ENCODE measurements at regions not wholly inside any gene's neighbourhood (a gene's known extent, or its start where the extent isn't known, plus 50 kb on each side); places are given as distances from the start of the nearest gene placed in this dataset.
A peak's percentile ranks its signal among the peaks of the same experiment; 100 is the strongest.

- no peak for FAIRE-seq
- H3K4me1 ChIP-seq = peaks cover 12% of the 10 kb centered on the region; the same call in 2 of the 3 replicates
- H3K4me3 ChIP-seq = no peak overlapping the region
- TF ChIP-seq ATOH8 (CRISPR knock-in tag; IDR thresholded peaks at IDR 0.05; ENCODE audit: low read depth) = no peak
- H3K4me2 ChIP-seq = no peak overlapping the region
- ChIA-PET POLR2A (no interaction called here), CTCF (no interaction called here)
- ATAC-seq = no peak
- peaks cover under 1% of the 10 kb centered on the region; the same call in 1 of the 3 replicates for H3K9me3 ChIP-seq
- DNase-seq (ENCODE audit: low read depth in 1 of 2, low spot score in 1 of 2) = no peak
- 84% methylated on average over 16 of the region's 17 CpGs for WGBS (ENCODE audit: missing lambda C conversion rate)
- H3K27ac ChIP-seq = no peak overlapping the region
Measured at GRCh38 chr16:86672179-86672863, 94.0 kb downstream of the FOXL1 start.

GRCh38 chr16:86673090-86673955 is 95.0 kb downstream of the FOXL1 start:
- no peak for FAIRE-seq

DNA sequence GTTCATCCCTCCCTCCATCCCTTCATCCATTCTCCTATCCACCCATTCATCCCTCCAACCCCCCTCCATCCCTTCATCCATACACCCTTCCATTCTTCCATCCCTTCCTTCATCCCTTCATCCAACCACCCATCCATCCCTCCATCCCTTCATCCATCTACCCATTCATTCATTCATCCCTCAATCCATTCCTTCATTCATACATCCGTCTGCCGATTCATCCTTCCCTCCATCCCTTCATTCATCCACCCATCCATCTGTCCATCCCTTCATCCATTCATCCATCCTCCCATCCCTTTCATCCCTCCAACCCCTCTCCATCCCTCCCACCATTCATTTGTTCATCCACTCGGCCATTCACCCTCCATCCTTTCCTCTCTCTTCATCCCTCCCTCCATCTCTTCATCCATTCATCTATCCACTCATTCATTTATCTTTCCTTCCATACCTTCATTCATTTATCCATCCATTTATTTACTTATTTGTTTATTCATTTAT is 95.7 kb downstream of the FOXL1 start:
- Histone ChIP-seq H3K4me1 (peaks cover 12% of the 10 kb centered on the region; the same call in 2 of the 3 replicates), H3K4me2 (no peak overlapping the region), H3K27ac (no peak overlapping the region), H3K4me3 (no peak overlapping the region), H3K9me3 (peaks cover 8% of the 10 kb centered on the region; the same call in 2 of the 3 replicates)
- FAIRE-seq (no peak), ATAC-seq (no peak), DNase-seq (ENCODE audit: low read depth in 1 of 2, low spot score in 1 of 2) (no peak)
- 81% methylated on average over 3 of the region's 3 CpGs for WGBS (ENCODE audit: missing lambda C conversion rate)
- POLR2A ChIA-PET = no interaction called here
- no peak for TF ChIP-seq TFCP2L1 (CRISPR knock-in tag; IDR thresholded peaks at IDR 0.05)
- CTCF ChIA-PET = no interaction called here

More at GRCh38 chr16:86673090-86673955, 95.0 kb downstream of the FOXL1 start:
- Histone ChIP-seq H3K27ac (no peak overlapping the region), H3K4me3 (no peak overlapping the region), H3K4me1 (peaks cover 12% of the 10 kb centered on the region; the same call in 2 of the 3 replicates), H3K9me3 (peaks cover 8% of the 10 kb centered on the region; the same call in 2 of the 3 replicates), H3K4me2 (no peak overlapping the region)
- CTCF ChIA-PET = no interaction called here
- TF ChIP-seq HOXB5 (CRISPR knock-in tag; IDR thresholded peaks at IDR 0.05) (no peak), MAZ (IDR thresholded peaks at IDR 0.05; ENCODE audit: borderline replicate concordance, low read depth, low read length) (no peak)
- DNase-seq (ENCODE audit: low read depth in 1 of 2, low spot score in 1 of 2) (no peak), ATAC-seq (no peak)
- WGBS (ENCODE audit: missing lambda C conversion rate) = 77% methylated on average over 4 of the region's 4 CpGs
- POLR2A ChIA-PET = no interaction called here

DNA sequence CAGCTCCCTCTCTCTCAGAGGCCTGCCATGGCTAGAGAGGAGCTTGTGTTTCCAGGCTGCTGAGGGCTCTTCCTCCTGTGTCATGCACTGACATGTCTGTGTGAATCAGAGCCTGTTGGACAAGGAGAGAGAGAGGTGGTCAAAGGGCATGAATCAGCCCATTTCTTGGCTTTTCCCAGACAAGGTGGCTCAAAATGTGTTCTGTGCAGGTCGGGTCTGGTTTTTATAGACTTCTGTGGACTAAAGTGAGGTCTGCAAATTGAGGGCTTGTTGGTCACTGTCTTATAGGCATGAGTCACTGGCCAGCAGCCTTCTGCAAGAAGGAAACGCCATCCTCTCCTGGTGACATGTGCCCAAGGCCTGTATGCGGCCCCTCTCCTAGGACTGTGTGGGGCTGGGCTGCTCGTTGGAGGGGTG is 97.9 kb downstream of the FOXL1 start:
- peaks cover 12% of the 10 kb centered on the region; the same call in 2 of the 3 replicates for H3K4me1 ChIP-seq
- ATAC-seq = 0 out of 6 replicates have a peak, but pooled peaks have one; percentile 34 to 54
- DNase-seq (ENCODE audit: low read depth in 1 of 2, low spot score in 1 of 2) = peak in 1 of 2 experiments; percentile 36
- 0 out of 3 replicates have a peak overlapping the region, but pooled peaks have one; percentile 10 for H3K4me2 ChIP-seq
- WGBS (ENCODE audit: missing lambda C conversion rate) = 59% methylated on average over 3 of the region's 4 CpGs
- ChIA-PET CTCF (interaction anchor here (1.1 kb wide), 1 partner anchor 80 kb away, joined by 3 read pairs; no protein-coding TSS in a partner anchor), POLR2A (interaction anchor here (0.6 kb wide), 1 partner anchor 8 kb away, joined by 5 read pairs; no protein-coding TSS in a partner anchor)
- no peak for FAIRE-seq
- H3K9me3 ChIP-seq = peaks cover 18% of the 10 kb centered on the region; the same call in 2 of the 3 replicates
- peak overlapping the region; percentile 40 to 52; a peak in 5 of 6 replicates for H3K27ac ChIP-seq
- H3K4me3 ChIP-seq = no peak overlapping the region
- TF ChIP-seq NPAS2 (CRISPR knock-in tag; IDR thresholded peaks at IDR 0.05; ENCODE audit: borderline replicate concordance) = no peak
- TF ChIP-seq POLR2A (IDR thresholded peaks at IDR 0.05; ENCODE audit: low read length) = no peak
- TF ChIP-seq HEYL (CRISPR knock-in tag; IDR thresholded peaks at IDR 0.05) = no peak
- no peak for TF ChIP-seq JUN (IDR thresholded peaks at IDR 0.05)

DNA sequence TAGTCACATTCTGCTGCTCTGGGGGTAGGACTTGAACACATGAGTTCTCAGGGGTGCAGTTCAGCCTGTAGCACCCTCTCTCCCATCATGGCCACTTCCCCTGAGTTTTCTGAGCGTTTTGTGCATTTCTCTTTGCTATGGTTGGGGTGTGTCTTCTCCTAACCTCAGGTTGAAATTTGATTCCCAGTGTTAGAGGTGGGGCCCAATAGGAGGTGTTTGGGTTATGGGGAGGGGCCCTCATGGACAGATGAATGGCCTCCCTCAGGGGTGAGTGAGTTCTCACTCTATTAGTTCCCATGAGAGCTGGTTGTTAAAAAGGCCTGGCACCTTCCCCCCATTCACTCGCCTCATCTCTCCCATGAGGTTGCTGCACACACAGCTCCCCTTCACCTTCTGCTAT is 101.1 kb downstream of the FOXL1 start:
- no peak for TF ChIP-seq EHMT2 (IDR thresholded peaks at IDR 0.05; ENCODE audit: low read depth)
- TF ChIP-seq GATA3 (IDR thresholded peaks at IDR 0.05; ENCODE audit: borderline replicate concordance) = no peak
- no peak for TF ChIP-seq CBX2 (IDR thresholded peaks at IDR 0.05; ENCODE audit: borderline replicate concordance, low read depth)
- no peak for TF ChIP-seq BHLHE40 (IDR thresholded peaks at IDR 0.05; ENCODE audit: low read depth, low read length)
- no peak for TF ChIP-seq EHF (CRISPR knock-in tag; IDR thresholded peaks at IDR 0.05)
- DNase-seq (ENCODE audit: low read depth in 1 of 2, low spot score in 1 of 2) (no peak), ATAC-seq (no peak), FAIRE-seq (no peak)
- no peak overlapping the region for H3K27ac ChIP-seq
- ChIA-PET POLR2A (no interaction called here), CTCF (no interaction called here)
- H3K9me3 ChIP-seq = peaks cover 18% of the 10 kb centered on the region; the same call in 2 of the 3 replicates
- WGBS (ENCODE audit: missing lambda C conversion rate) = 54% methylated on average over 2 of the region's 2 CpGs
- H3K4me3 ChIP-seq = no peak overlapping the region
- H3K4me2 ChIP-seq = no peak overlapping the region
- peaks cover 12% of the 10 kb centered on the region; the same call in 2 of the 3 replicates for H3K4me1 ChIP-seq

All from A549 (cell line).